NCI-H345 (cell line): ENCODE measurements at regions not wholly inside any gene's neighbourhood (a gene's known extent, or its start where the extent isn't known, plus 50 kb on each side); places are given as distances from the start of the nearest gene placed in this dataset.
"Not testable (repeated sequence)": the region's sequence is repeated elsewhere in the genome, so short reads cannot be mapped to it uniquely, and the experiment has no call there.

ENCODE experiments used
- DNase-seq: peaks from one replicate; lab custom pipeline; 2025; lab: John Stamatoyannopoulos, UW

- DNase-seq, result no peak
Measured at GRCh38 chr10:31124852-31125251, 93.2 kb upstream of the ZNF438 start.

- DNase-seq, result no peak
Measured at GRCh38 chr10:31125789-31126188, 94.1 kb upstream of the ZNF438 start.

GRCh38 chr10:31126593-31126992, 94.9 kb upstream of the ZNF438 start:
- no peak for DNase-seq

GRCh38 chr10:31128536-31128935, 96.9 kb upstream of the ZNF438 start:
- DNase-seq, result no peak

- DNase-seq, result no peak
Measured at GRCh38 chr10:31129271-31129670, 97.6 kb upstream of the ZNF438 start.

- DNase-seq, result no peak
Measured at GRCh38 chr10:31129880-31130405, 98.3 kb upstream of the ZNF438 start.

- DNase-seq, result no peak
Measured at GRCh38 chr10:31130406-31130805, 98.7 kb upstream of the ZNF438 start.

GRCh38 chr10:31131251-31131650, 99.6 kb upstream of the ZNF438 start:
- DNase-seq, result no peak

- DNase-seq, result no peak
Measured at GRCh38 chr10:31132681-31133244, 101.1 kb upstream of the ZNF438 start.

GRCh38 chr10:31133251-31133791, 101.7 kb upstream of the ZNF438 start:
- DNase-seq, result no peak

GRCh38 chr10:31133792-31134310, 102.2 kb upstream of the ZNF438 start:
- peak; percentile 80 for DNase-seq

- DNase-seq, result peak; percentile 67
Measured at GRCh38 chr10:31134311-31134952, 102.8 kb upstream of the ZNF438 start.

- DNase-seq, result no peak
Measured at GRCh38 chr10:31135171-31135570, 103.5 kb upstream of the ZNF438 start.

GRCh38 chr10:31135791-31136190, 104.1 kb upstream of the ZNF438 start:
- DNase-seq, result not testable (repeated sequence)

- no peak for DNase-seq
Measured at GRCh38 chr10:31136386-31136785, 104.7 kb upstream of the ZNF438 start.

GRCh38 chr10:31136930-31137885, 105.5 kb upstream of the ZNF438 start:
- DNase-seq, result no peak

- DNase-seq, result no peak
Measured at GRCh38 chr10:31138026-31138553, 106.4 kb upstream of the ZNF438 start.

- no peak for DNase-seq
Measured at GRCh38 chr10:31139497-31139896, 107.8 kb upstream of the ZNF438 start.

- no peak for DNase-seq
Measured at GRCh38 chr10:31140716-31141115, 109.1 kb upstream of the ZNF438 start.

GRCh38 chr10:31142026-31142425, 110.4 kb upstream of the ZNF438 start:
- DNase-seq, result no peak

GRCh38 chr10:31143331-31143935, 111.8 kb upstream of the ZNF438 start:
- no peak for DNase-seq
